A673 (cell line): ENCODE measurements at regions not wholly inside any gene's neighbourhood (a gene's known extent, or its start where the extent isn't known, plus 50 kb on each side); places are given as distances from the start of the nearest gene placed in this dataset.

Experiments
- BruUV-seq: library from RNA; stranded (reverse); fragments of 400-500 nt; replicated peaks from 2 replicates; lab custom pipeline; 2021; lab: Mats Ljungman, UMichigan
- CTCF ChIA-PET: fragments of 300-600 bp; sonication (Branson Sonifier 250); formaldehyde crosslinking; loops from one replicate; lab custom pipeline; 2022; ENCODE audit warnings: antibody characterized with exemption; lab: Charles Lee
- POLR2A ChIA-PET: fragments of 300-600 bp; sonication (Branson Sonifier 250); formaldehyde crosslinking; loops from one replicate; lab custom pipeline; 2022; ENCODE audit warnings: antibody characterized with exemption; ENCODE audit not compliant: low non-redundant PET; lab: Charles Lee
- DNase-seq: peaks from one replicate; pipeline ENCODE4 v3.0.0-alpha.2; 2015; ENCODE audit warnings: low spot score
- H3K27ac ChIP-seq: fragments of 200-600 bp; sonication (generic); 2 replicates; pipeline ENCODE4 v1.5.1; 2016; ENCODE audit warnings: mixed run types, low read depth, mild to moderate bottlenecking, mixed read lengths, antibody characterized with exemption, low read length; ENCODE audit not compliant: poor library complexity, severe bottlenecking
- H3K27me3 ChIP-seq: fragments of 200-600 bp; sonication (generic); replicated peaks from 2 replicates; pipeline ENCODE4 v1.6.1; 2017; ENCODE audit warnings: mixed run types, low read depth, mild to moderate bottlenecking, mixed read lengths, antibody characterized with exemption, low read length; ENCODE audit not compliant: insufficient read depth, poor library complexity
- H3K36me3 ChIP-seq: fragments of 200-600 bp; sonication (generic); 2 replicates; pipeline ENCODE4 v1.6.1; 2016; ENCODE audit warnings: mixed run types, mild to moderate bottlenecking, mixed read lengths, antibody characterized with exemption, low read length; ENCODE audit not compliant: insufficient read depth, poor library complexity, severe bottlenecking
- H3K4me1 ChIP-seq: fragments of 200-600 bp; sonication (generic); 2 replicates; pipeline ENCODE4 v1.6.1; 2017; ENCODE audit warnings: mixed run types, mild to moderate bottlenecking, mixed read lengths, antibody characterized with exemption, low read length; ENCODE audit not compliant: insufficient read depth, poor library complexity, severe bottlenecking
- H3K4me3 ChIP-seq: fragments of 200-600 bp; sonication (generic); 2 replicates; pipeline ENCODE4 v1.5.1; 2016; ENCODE audit warnings: low read depth, mixed run types, mild to moderate bottlenecking, mixed read lengths, low read length; ENCODE audit not compliant: poor library complexity, severe bottlenecking
- H3K9me3 ChIP-seq: fragments of 200-600 bp; sonication (generic); 2 replicates; pipeline ENCODE4 v1.6.1; 2016; ENCODE audit warnings: mixed run types, low read depth, mild to moderate bottlenecking, mixed read lengths, antibody characterized with exemption, low read length; ENCODE audit not compliant: poor library complexity, severe bottlenecking
- EZH2 ChIP-seq: fragments of 200-600 bp; sonication (generic); IDR thresholded peaks from 2 replicates; pipeline ENCODE4 v1.6.1; 2017; ENCODE audit warnings: borderline replicate concordance, low read depth, mild to moderate bottlenecking, mixed read lengths, antibody characterized with exemption, low read length; ENCODE audit not compliant: poor library complexity, severe bottlenecking
- intact Hi-C: fragments of 100-400 bp; cut with micrococcal nuclease; formaldehyde crosslinking; loops from one replicate; pipeline ENCODE4 v1.10.0; 2022; ENCODE audit not compliant: unreplicated experiment
- TF ChIP-seq, protein P1 (sequence below): fragments of 300-800, 200-600 bp; sonication (generic); conservative IDR thresholded peaks from 2 replicates; pipeline ENCODE4 v1.5.1; 2017; ENCODE audit warnings: low read depth, mild to moderate bottlenecking, antibody characterized with exemption, low read length, moderate library complexity, mixed read lengths

DNA sequence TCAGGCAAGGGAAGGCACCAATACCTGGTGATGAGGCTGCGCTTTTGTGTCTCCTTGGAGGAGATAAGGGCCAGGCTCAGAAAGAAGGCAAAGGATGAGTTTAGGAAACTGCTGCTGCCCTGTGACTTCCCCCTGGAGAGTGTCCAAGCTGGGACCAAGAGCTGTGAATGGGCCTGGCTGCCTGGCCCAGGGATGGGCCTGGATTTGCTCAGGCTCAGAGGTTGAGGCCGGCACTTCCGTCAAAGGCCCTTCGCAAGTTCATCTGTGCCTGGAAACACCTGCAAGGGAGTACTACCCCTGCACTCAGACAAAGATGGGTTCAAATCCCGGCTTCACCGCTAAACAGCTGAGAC, 50.5 kb upstream of the NANOS1 start:
- H3K27me3 ChIP-seq: no peaks in the 10 kb centered on the region
- CTCF ChIA-PET: no interaction called here
- POLR2A ChIA-PET: no interaction called here
- no peaks in the 10 kb centered on the region for H3K9me3 ChIP-seq
- TF ChIP-seq, protein P1, sequence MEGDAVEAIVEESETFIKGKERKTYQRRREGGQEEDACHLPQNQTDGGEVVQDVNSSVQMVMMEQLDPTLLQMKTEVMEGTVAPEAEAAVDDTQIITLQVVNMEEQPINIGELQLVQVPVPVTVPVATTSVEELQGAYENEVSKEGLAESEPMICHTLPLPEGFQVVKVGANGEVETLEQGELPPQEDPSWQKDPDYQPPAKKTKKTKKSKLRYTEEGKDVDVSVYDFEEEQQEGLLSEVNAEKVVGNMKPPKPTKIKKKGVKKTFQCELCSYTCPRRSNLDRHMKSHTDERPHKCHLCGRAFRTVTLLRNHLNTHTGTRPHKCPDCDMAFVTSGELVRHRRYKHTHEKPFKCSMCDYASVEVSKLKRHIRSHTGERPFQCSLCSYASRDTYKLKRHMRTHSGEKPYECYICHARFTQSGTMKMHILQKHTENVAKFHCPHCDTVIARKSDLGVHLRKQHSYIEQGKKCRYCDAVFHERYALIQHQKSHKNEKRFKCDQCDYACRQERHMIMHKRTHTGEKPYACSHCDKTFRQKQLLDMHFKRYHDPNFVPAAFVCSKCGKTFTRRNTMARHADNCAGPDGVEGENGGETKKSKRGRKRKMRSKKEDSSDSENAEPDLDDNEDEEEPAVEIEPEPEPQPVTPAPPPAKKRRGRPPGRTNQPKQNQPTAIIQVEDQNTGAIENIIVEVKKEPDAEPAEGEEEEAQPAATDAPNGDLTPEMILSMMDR: no peak
- TF ChIP-seq EZH2: no peak
- H3K4me1 ChIP-seq: peaks cover 5% of the 10 kb centered on the region
- intact Hi-C loops: no loop called here
- no TSS peak for BruUV-seq
- no peak overlapping the region for H3K27ac ChIP-seq
- no peak overlapping the region for H3K4me3 ChIP-seq
- DNase-seq: no peak
- H3K36me3 ChIP-seq: no peaks in the 10 kb centered on the region

DNA sequence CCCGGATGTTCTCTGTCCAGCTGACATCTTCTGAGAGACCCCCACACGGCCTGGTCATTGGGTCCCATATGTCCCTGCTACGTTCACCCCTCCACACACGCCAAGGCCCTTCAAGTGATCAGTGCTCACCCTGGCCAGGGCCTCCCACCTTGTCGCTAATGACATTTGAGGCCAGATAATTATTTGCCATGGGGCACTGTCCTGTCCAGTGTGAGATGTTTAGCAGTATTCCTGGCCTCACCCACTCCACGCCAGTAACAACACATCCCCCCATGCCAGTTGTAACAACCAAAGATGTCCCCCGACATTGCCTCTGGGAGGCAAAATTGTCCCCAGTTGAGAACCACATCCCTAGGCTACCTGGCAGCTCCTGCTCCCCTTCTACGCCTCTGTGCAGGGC, 49.9 kb upstream of the NANOS1 start:
- H3K27ac ChIP-seq: no peak overlapping the region
- H3K36me3 ChIP-seq: no peaks in the 10 kb centered on the region
- peaks cover 5% of the 10 kb centered on the region for H3K4me1 ChIP-seq
- H3K27me3 ChIP-seq: no peaks in the 10 kb centered on the region
- H3K4me3 ChIP-seq: no peak overlapping the region
- no TSS peak for BruUV-seq
- TF ChIP-seq, protein P1: no peak
- TF ChIP-seq EZH2: no peak
- ChIA-PET CTCF (no interaction called here), POLR2A (no interaction called here)
- no peaks in the 10 kb centered on the region for H3K9me3 ChIP-seq
- intact Hi-C loops: no loop called here
- no peak for DNase-seq
